CD14-positive monocyte (primary cell): ENCODE measurements at regions not wholly inside any gene's neighbourhood (a gene's known extent, or its start where the extent isn't known, plus 50 kb on each side); places are given as distances from the start of the nearest gene placed in this dataset.

ENCODE experiments used
- DNase-seq, 3 donors: peaks; one replicate each; pipeline ENCODE4 v3.0.0-alpha.2; 2011 to 2022
- H2AFZ ChIP-seq: 2 replicates; pipeline ENCODE4 v1.6.0; 2012; ENCODE audit warnings: mild to moderate bottlenecking, low read depth, low read length, inconsistent platforms; ENCODE audit not compliant: insufficient read depth, poor library complexity, severe bottlenecking
- H3K27ac ChIP-seq, 2 donors: 1 replicate in 1 of 2; 2 replicates in 1 of 2; pipeline ENCODE4 v1.5.1; 2012 to 2013; ENCODE audit warnings: low read length in 2 of 2, control low read depth in 1 of 2, inconsistent platforms in 1 of 2, low read depth in 1 of 2, mild to moderate bottlenecking in 1 of 2
- H3K27me3 ChIP-seq, 2 donors: one replicate each; pipeline versions ENCODE4 v1.6.0 to v1.6.1; 2011 to 2013; ENCODE audit warnings: low read length in 2 of 2; ENCODE audit not compliant: control insufficient read depth in 2 of 2, insufficient read depth in 2 of 2
- H3K36me3 ChIP-seq, 2 donors: replicated peaks in 1 of 2; 1 replicate in 1 of 2; 2 replicates in 1 of 2; pipeline versions ENCODE4 v1.5.1 to v1.6.1; 2012 to 2013; ENCODE audit warnings: low read length in 2 of 2, control low read depth in 1 of 2, inconsistent platforms in 1 of 2, mild to moderate bottlenecking in 1 of 2; ENCODE audit not compliant: insufficient read depth in 2 of 2, control insufficient read depth in 1 of 2
- H3K4me1 ChIP-seq, 2 donors: 1 replicate in 1 of 2; 2 replicates in 1 of 2; pipeline versions ENCODE4 v1.5.1 to v1.6.1; 2012 to 2013; ENCODE audit warnings: low read length in 2 of 2, control low read depth in 1 of 2, inconsistent platforms in 1 of 2, mild to moderate bottlenecking in 1 of 2, moderate library complexity in 1 of 2; ENCODE audit not compliant: insufficient read depth in 2 of 2, control insufficient read depth in 1 of 2
- H3K4me2 ChIP-seq: replicated peaks from 2 replicates; pipeline ENCODE3; 2012; ENCODE audit warnings: low read length, moderate library complexity, mild to moderate bottlenecking; ENCODE audit not compliant: poor library complexity, severe bottlenecking; ENCODE audit errors: extremely low read depth
- H3K4me3 ChIP-seq, 3 experiments: fragments of 200-600 bp in 1 of 3; sonication (generic) in 1 of 3; replicated peaks in 1 of 3; 1 replicate in 2 of 3; 2 replicates in 1 of 3; pipeline ENCODE4 v1.5.1; 2011 to 2013; ENCODE audit warnings: low read length in 3 of 3, mild to moderate bottlenecking in 3 of 3, control low read depth in 2 of 3, low read depth in 2 of 3, inconsistent platforms in 1 of 3, moderate library complexity in 1 of 3
- H3K79me2 ChIP-seq: 2 replicates; pipeline ENCODE4 v1.6.0; 2012; ENCODE audit warnings: mild to moderate bottlenecking, control low read depth, inconsistent platforms, low read length, moderate library complexity; ENCODE audit not compliant: insufficient read depth
- H3K9ac ChIP-seq: 2 replicates; pipeline ENCODE4 v1.6.0; 2017; ENCODE audit warnings: low read length, mild to moderate bottlenecking; ENCODE audit not compliant: insufficient read depth, poor library complexity, severe bottlenecking
- H3K9me3 ChIP-seq, 2 donors: replicated peaks in 1 of 2; 1 replicate in 1 of 2; 2 replicates in 1 of 2; pipeline versions ENCODE4 v1.5.1 to v1.6.1; 2012 to 2013; ENCODE audit warnings: low read length in 2 of 2, control low read depth in 1 of 2; ENCODE audit not compliant: control insufficient read depth in 1 of 2, insufficient read depth in 1 of 2
- H4K20me1 ChIP-seq: 2 replicates; pipeline ENCODE4 v1.6.0; 2012; ENCODE audit warnings: mild to moderate bottlenecking, low read length, control low read depth, moderate library complexity; ENCODE audit not compliant: insufficient read depth
- H3K27ac Mint-ChIP-seq, 7 donors: one replicate each; pipeline ENCODE4 v1.8.0; 2020; ENCODE audit warnings: mild to moderate bottlenecking in 7 of 7, mixed read lengths in 7 of 7, moderate library complexity in 6 of 7, inconsistent platforms in 2 of 7
- H3K27me3 Mint-ChIP-seq, 3 donors: one replicate each; pipeline ENCODE4 v1.8.0; 2021 to 2022; ENCODE audit warnings: low read depth in 3 of 3, mild to moderate bottlenecking in 3 of 3, mixed read lengths in 3 of 3, moderate library complexity in 3 of 3, inconsistent platforms in 1 of 3
- H3K36me3 Mint-ChIP-seq, 2 donors: one replicate each; pipeline ENCODE4 v1.8.0; 2020; ENCODE audit warnings: mixed read lengths in 2 of 2, inconsistent platforms in 1 of 2, mild to moderate bottlenecking in 1 of 2
- H3K4me1 Mint-ChIP-seq: one replicate; pipeline ENCODE4 v1.8.0; 2020; ENCODE audit warnings: mild to moderate bottlenecking, mixed read lengths
- H3K4me3 Mint-ChIP-seq, 2 donors: one replicate each; pipeline ENCODE4 v1.8.0; 2020; ENCODE audit warnings: mild to moderate bottlenecking in 2 of 2, mixed read lengths in 2 of 2, moderate library complexity in 1 of 2
- H3K9me3 Mint-ChIP-seq, 7 donors: one replicate each; pipeline ENCODE4 v1.8.0; 2020 to 2022; ENCODE audit warnings: mixed read lengths in 7 of 7, mild to moderate bottlenecking in 6 of 7, moderate library complexity in 6 of 7, inconsistent platforms in 2 of 7
- CTCF ChIP-seq: fragments of 200-600 bp; IDR thresholded peaks from one replicate; pipeline ENCODE4 v1.8.0; 2022; ENCODE audit warnings: antibody characterized with exemption, mild to moderate bottlenecking
- WGBS: methylation state at CpG from one replicate; pipeline ENCODE4 v1.1.5; 2013; ENCODE audit warnings: missing lambda C conversion rate; ENCODE audit not compliant: insufficient coverage; 5-methylcytosine and 5-hydroxymethylcytosine counted together
- intact Hi-C, 2 donors: fragments of 100-400 bp; cut with micrococcal nuclease; formaldehyde crosslinking; loops; one replicate each; pipeline versions ENCODE4 v1.15.0 to v1.15.1; 2023

- 22% methylated on average over 4 of the region's 13 CpGs for WGBS
- Mint-ChIP-seq H3K4me1 (no peaks in the 10 kb centered on the region), H3K4me3 (no peak overlapping the region), H3K27ac (no peak overlapping the region), H3K9me3 (peaks cover 5 to 20% (median 10%) of the 10 kb centered on the region in 7 donors), H3K36me3 (no peaks in the 10 kb centered on the region), H3K27me3 (peaks cover 2 to 10% (median 6%) of the 10 kb centered on the region in 3 donors)
- DNase-seq = no peak
- Histone ChIP-seq H4K20me1 (no peaks in the 10 kb centered on the region), H3K4me2 (no peak overlapping the region), H3K4me3 (no peak overlapping the region), H3K9ac (no peak overlapping the region), H3K27ac (no peak overlapping the region), H3K79me2 (no peaks in the 10 kb centered on the region), H3K36me3 (no peaks in the 10 kb centered on the region), H3K27me3 (peaks cover 0 to 9% of the 10 kb centered on the region in 2 donors), H3K4me1 (no peaks in the 10 kb centered on the region), H3K9me3 (peaks cover 12 to 22% of the 10 kb centered on the region in 2 donors), H2AFZ (no peak overlapping the region)
- no peak for TF ChIP-seq CTCF
- intact Hi-C loops = no loop called here
Measured at GRCh38 chr12:130081117-130081805, 81.0 kb upstream of the FZD10 start.

GRCh38 chr12:130083002-130083401 lies 79.3 kb upstream of the FZD10 start:
- no peak for TF ChIP-seq CTCF
- Histone ChIP-seq H3K4me1 (no peaks in the 10 kb centered on the region), H4K20me1 (no peaks in the 10 kb centered on the region), H3K4me3 (no peak overlapping the region), H2AFZ (no peak overlapping the region), H3K9me3 (peaks cover 4 to 13% of the 10 kb centered on the region in 2 donors), H3K27ac (no peak overlapping the region), H3K4me2 (no peak overlapping the region), H3K36me3 (no peaks in the 10 kb centered on the region), H3K27me3 (peaks cover 0 to 18% of the 10 kb centered on the region in 2 donors), H3K79me2 (no peaks in the 10 kb centered on the region), H3K9ac (no peak overlapping the region)
- intact Hi-C loops = no loop called here
- no peak overlapping the region for H3K4me3 Mint-ChIP-seq
- peaks cover 9 to 18% (median 12%) of the 10 kb centered on the region in 3 donors for H3K27me3 Mint-ChIP-seq
- DNase-seq = no peak
- no peaks in the 10 kb centered on the region for H3K36me3 Mint-ChIP-seq
- WGBS = 76% methylated on average over 2 of the region's 6 CpGs
- no peak overlapping the region for H3K27ac Mint-ChIP-seq
- no peaks in the 10 kb centered on the region for H3K4me1 Mint-ChIP-seq
- peaks cover 1 to 17% (median 5%) of the 10 kb centered on the region in 7 donors for H3K9me3 Mint-ChIP-seq
